Sigmoid colon (tissue), 4 donors: ENCODE measurements at regions not wholly inside any gene's neighbourhood (a gene's known extent, or its start where the extent isn't known, plus 50 kb on each side); places are given as distances from the start of the nearest gene placed in this dataset.
"Not testable (repeated sequence)": the region's sequence is repeated elsewhere in the genome, so short reads cannot be mapped to it uniquely, and the experiment has no call there.

ENCODE experiments used
- CTCF ChIP-seq, 4 experiments: fragments of 450-650 bp in 3 of 4; fragments of 200-600 bp in 1 of 4; IDR thresholded peaks; one replicate each; pipeline ENCODE4 v1.5.1; 2016 to 2019; ENCODE audit warnings: antibody characterized with exemption in 4 of 4, mild to moderate bottlenecking in 3 of 4, moderate library complexity in 2 of 4
- EP300 ChIP-seq, 4 donors: sonication (generic); formaldehyde crosslinking; IDR thresholded peaks; one replicate each; pipeline ENCODE4 v1.6.1; 2017; ENCODE audit warnings: antibody characterized with exemption in 4 of 4
- POLR2A ChIP-seq, 2 donors: fragments of 450-650 bp; IDR thresholded peaks; one replicate each; pipeline ENCODE4 v1.6.1; 2016; ENCODE audit warnings: antibody characterized with exemption in 2 of 2, mild to moderate bottlenecking in 2 of 2, moderate library complexity in 2 of 2
- POLR2AphosphoS5 ChIP-seq, 4 donors: sonication (generic); formaldehyde crosslinking; IDR thresholded peaks; one replicate each; pipeline ENCODE4 v1.6.1; 2017; ENCODE audit warnings: antibody characterized with exemption in 4 of 4

- TF ChIP-seq POLR2A, CTCF, POLR2AphosphoS5, EP300 (IDR thresholded peaks at IDR 0.05): not testable (repeated sequence)
Measured at GRCh38 chr7:73201264-73201663, 107.4 kb downstream of the NSUN5 start.
